ENCODE measurements at regions not wholly inside any gene's neighbourhood (a gene's known extent, or its start where the extent isn't known, plus 50 kb on each side); places are given as distances from the start of the nearest gene placed in this dataset.

DNA sequence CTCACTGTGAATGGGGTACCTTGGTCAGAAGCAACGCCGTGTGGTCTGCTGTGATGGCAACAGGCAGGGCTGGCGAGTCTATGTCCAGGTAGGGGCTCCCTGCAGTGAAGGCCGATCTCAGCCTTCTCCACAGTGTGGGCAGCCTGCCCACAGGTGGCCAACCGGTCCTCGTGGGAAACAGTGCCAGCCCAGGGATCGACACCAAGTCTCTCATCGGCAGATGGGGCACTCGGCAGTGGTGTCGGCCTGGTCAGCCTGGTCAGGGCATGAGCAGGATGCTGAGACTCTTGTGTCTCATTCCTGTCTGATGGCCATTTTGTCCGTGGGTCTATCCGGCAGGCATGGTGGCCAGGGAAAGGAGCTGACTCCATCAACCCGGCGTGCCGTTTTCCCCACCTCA is 92.2 kb downstream of the TNFRSF13B start:
- H3K79me2 ChIP-seq (ENCODE audit: insufficient read depth, low read length): no peaks in the 10 kb centered on the region
- no peak overlapping the region for H3K9ac ChIP-seq (ENCODE audit: extremely low read depth, insufficient read length, low read length)
- H3K18ac ChIP-seq (ENCODE audit: insufficient read length, low read depth, low read length): no peak overlapping the region
- no peak overlapping the region for H4K91ac ChIP-seq (ENCODE audit: insufficient read length, low read depth, low read length)
- H3K9me3 ChIP-seq (ENCODE audit: control insufficient read depth, low read depth, low read length): no peaks in the 10 kb centered on the region
- no peak overlapping the region for H2BK5ac ChIP-seq (ENCODE audit: insufficient read length, low read length)
- no peaks in the 10 kb centered on the region for H3K4me1 ChIP-seq (ENCODE audit: insufficient read depth, low read length)
- H3K4ac ChIP-seq (ENCODE audit: low read depth, low read length): no peak overlapping the region
- no peak overlapping the region for H2BK20ac ChIP-seq (ENCODE audit: low read depth, low read length, poor library complexity, severe bottlenecking)
- Mint-ChIP-seq H3K9me3 (peaks cover 0 to 8% of the 10 kb centered on the region in 2 experiments; a peak in 1 of 5 replicates), H3K27me3 (ENCODE audit: low read depth) (no peaks in the 10 kb centered on the region), H3K4me1 (no peaks in the 10 kb centered on the region), H3K4me3 (no peak overlapping the region), H3K36me3 (ENCODE audit: insufficient read depth in 1 of 3, low read depth in 3 of 3) (peaks cover 0 to 1% (median 0%) of the 10 kb centered on the region in 3 experiments; a peak in 1 of 7 replicates), H3K27ac (no peak overlapping the region)
- TF ChIP-seq, protein P1, sequence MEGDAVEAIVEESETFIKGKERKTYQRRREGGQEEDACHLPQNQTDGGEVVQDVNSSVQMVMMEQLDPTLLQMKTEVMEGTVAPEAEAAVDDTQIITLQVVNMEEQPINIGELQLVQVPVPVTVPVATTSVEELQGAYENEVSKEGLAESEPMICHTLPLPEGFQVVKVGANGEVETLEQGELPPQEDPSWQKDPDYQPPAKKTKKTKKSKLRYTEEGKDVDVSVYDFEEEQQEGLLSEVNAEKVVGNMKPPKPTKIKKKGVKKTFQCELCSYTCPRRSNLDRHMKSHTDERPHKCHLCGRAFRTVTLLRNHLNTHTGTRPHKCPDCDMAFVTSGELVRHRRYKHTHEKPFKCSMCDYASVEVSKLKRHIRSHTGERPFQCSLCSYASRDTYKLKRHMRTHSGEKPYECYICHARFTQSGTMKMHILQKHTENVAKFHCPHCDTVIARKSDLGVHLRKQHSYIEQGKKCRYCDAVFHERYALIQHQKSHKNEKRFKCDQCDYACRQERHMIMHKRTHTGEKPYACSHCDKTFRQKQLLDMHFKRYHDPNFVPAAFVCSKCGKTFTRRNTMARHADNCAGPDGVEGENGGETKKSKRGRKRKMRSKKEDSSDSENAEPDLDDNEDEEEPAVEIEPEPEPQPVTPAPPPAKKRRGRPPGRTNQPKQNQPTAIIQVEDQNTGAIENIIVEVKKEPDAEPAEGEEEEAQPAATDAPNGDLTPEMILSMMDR (conservative IDR thresholded peaks at IDR 0.05): no peak
- peak; percentile 23 for DNase-seq
- H2BK15ac ChIP-seq (ENCODE audit: low read depth, low read length): no peak overlapping the region
- no CpG with 5 or more reads among the region's 15 CpGs for WGBS (ENCODE audit: extremely low coverage, insufficient read length, low lambda C conversion rate)
- H3K14ac ChIP-seq (ENCODE audit: insufficient read depth, low read length): no peak overlapping the region; the same call in 1 of the 2 replicates
- H3K56ac ChIP-seq (ENCODE audit: insufficient read length, low read depth, low read length): no peak overlapping the region
- H3K23ac ChIP-seq (ENCODE audit: insufficient read length, low read depth, low read length): no peak overlapping the region
- no peak overlapping the region for H3K4me2 ChIP-seq (ENCODE audit: insufficient read depth, insufficient read length, low read length)
- H4K20me1 ChIP-seq (ENCODE audit: control insufficient read depth, insufficient read depth, insufficient read length): no peaks in the 10 kb centered on the region
- H2AFZ ChIP-seq (ENCODE audit: low read length): no peak overlapping the region
- H2BK120ac ChIP-seq (ENCODE audit: low read depth, low read length, poor library complexity, severe bottlenecking): no peak overlapping the region
- no peak overlapping the region for H2BK12ac ChIP-seq (ENCODE audit: insufficient read length, low read depth, low read length)
- H3K23me2 ChIP-seq (ENCODE audit: insufficient read length, low read depth, low read length, poor library complexity, severe bottlenecking): peaks cover 2% of the 10 kb centered on the region
- no peaks in the 10 kb centered on the region for H3K79me1 ChIP-seq (ENCODE audit: insufficient read depth, low read depth, low read length, poor library complexity, severe bottlenecking)
- H3T11ph ChIP-seq (ENCODE audit: low read length): no peak overlapping the region
- H3K27ac ChIP-seq (ENCODE audit: insufficient read length, low read depth, low read length): no peak overlapping the region
- H4K8ac ChIP-seq (replicated peaks; ENCODE audit: insufficient read length, low read depth, low read length): no peak overlapping the region
- H4K5ac ChIP-seq (ENCODE audit: insufficient read length, low read depth, low read length): no peak overlapping the region
- no peak overlapping the region for H2AK5ac ChIP-seq (ENCODE audit: insufficient read length, low read length)
- H3K27me3 ChIP-seq (ENCODE audit: insufficient read depth, low read length): no peaks in the 10 kb centered on the region

All from H9 (cell line).